GM12878 (cell line): ENCODE measurements at regions not wholly inside any gene's neighbourhood (a gene's known extent, or its start where the extent isn't known, plus 50 kb on each side); places are given as distances from the start of the nearest gene placed in this dataset.

Experiments used
- ATAC-seq: fragments of 200-7000 bp; cut with Tn5 transposase; 3 replicates; pipeline ENCODE4 v1.9.1; 2020; ENCODE audit warnings: mild to moderate bottlenecking, moderate library complexity
- BruUV-seq: library from RNA; stranded (reverse); fragments of 400-500 nt; replicated peaks from 2 replicates; lab custom pipeline; 2021; lab: Mats Ljungman, UMichigan
- CTCF ChIA-PET: fragments of 300-600 bp; sonication (Branson Sonifier 250); formaldehyde crosslinking; extraction: SDS; loops from one replicate; lab custom pipeline; 2021; ENCODE audit warnings: inconsistent platforms; lab: Yijun Ruan, JAX
- POLR2A ChIA-PET: fragments of 350-600 bp; formaldehyde crosslinking; extraction: SDS; loops from one replicate; lab custom pipeline; 2021; ENCODE audit warnings: inconsistent platforms; lab: Charles Lee
- RAD21 ChIA-PET: fragments of 300-600 bp; sonication (Branson Sonifier 250); formaldehyde crosslinking; loops from one replicate; lab custom pipeline; 2023; ENCODE audit warnings: antibody characterized with exemption; ENCODE audit not compliant: unreplicated experiment; lab: Charles Lee
- SMC1A ChIA-PET: fragments of 300-600 bp; sonication (Branson Sonifier 250); formaldehyde crosslinking; loops from one replicate; lab custom pipeline; 2023; ENCODE audit not compliant: unreplicated experiment, uncharacterized antibody; lab: Charles Lee
- DNase-seq: peaks from one replicate; pipeline ENCODE4 v3.0.0-alpha.2; 2011; ENCODE audit warnings: low read depth, low spot score
- FAIRE-seq: peaks from 3 replicates; lab custom pipeline; 2011; peaks lifted over from hg19 to GRCh38; lab: Jason Lieb, UNC
- H2AFZ ChIP-seq: 2 replicates; pipeline ENCODE4 v1.6.0; 2011; ENCODE audit warnings: low read depth, low read length, control low read depth; ENCODE audit not compliant: control insufficient read depth
- H3K27ac ChIP-seq: 2 replicates; pipeline ENCODE4 v1.5.1; 2011; ENCODE audit warnings: control low read depth; ENCODE audit not compliant: control insufficient read depth, insufficient read depth
- H3K27me3 ChIP-seq, 2 experiments: replicated peaks in 1 of 2; 2 replicates each; pipeline versions ENCODE4 v1.6.0 to v1.6.1; 2011; ENCODE audit warnings: low read length in 1 of 2; ENCODE audit not compliant: control insufficient read depth in 2 of 2, insufficient read depth in 2 of 2
- H3K36me3 ChIP-seq, 2 experiments: 2 replicates each; pipeline ENCODE4 v1.5.1; 2011; ENCODE audit warnings: low read length in 1 of 2; ENCODE audit not compliant: control insufficient read depth in 2 of 2, insufficient read depth in 2 of 2
- H3K4me1 ChIP-seq: 2 replicates; pipeline ENCODE4 v1.6.1; 2011; ENCODE audit warnings: mild to moderate bottlenecking, low read length, moderate library complexity, mixed read lengths; ENCODE audit not compliant: control insufficient read depth, insufficient read depth
- H3K4me2 ChIP-seq: 2 replicates; pipeline ENCODE4 v1.6.0; 2011; ENCODE audit warnings: control low read depth; ENCODE audit not compliant: control insufficient read depth, insufficient read depth
- H3K4me3 ChIP-seq: fragments of 200-600 bp; sonication (generic); 2 replicates; pipeline ENCODE4 v1.5.1; 2016
- H3K79me2 ChIP-seq: 2 replicates; pipeline ENCODE4 v1.6.0; 2011; ENCODE audit warnings: low read length; ENCODE audit not compliant: control insufficient read depth, insufficient read depth
- H3K9ac ChIP-seq: 2 replicates; pipeline ENCODE4 v1.8.0; 2011; ENCODE audit warnings: low read length, control low read depth, mixed read lengths; ENCODE audit not compliant: control insufficient read depth, insufficient read depth
- H3K9me3 ChIP-seq: replicated peaks from 3 replicates; pipeline ENCODE4 v1.5.1; 2011; ENCODE audit warnings: mild to moderate bottlenecking, low read length; ENCODE audit not compliant: control insufficient read depth, insufficient read depth
- H4K20me1 ChIP-seq: 2 replicates; pipeline ENCODE4 v1.6.0; 2011; ENCODE audit not compliant: control insufficient read depth, insufficient read depth
- CTCF ChIP-seq, 3 experiments: IDR thresholded peaks in 2 of 3; conservative IDR thresholded peaks in 1 of 3; 2 replicates each; pipeline ENCODE4 v1.5.1; 2011; ENCODE audit warnings: low read depth in 3 of 3, low read length in 3 of 3, mild to moderate bottlenecking in 3 of 3, control low read depth in 2 of 3, moderate library complexity in 2 of 3, inconsistent platforms in 1 of 3, mixed read lengths in 1 of 3; ENCODE audit not compliant: control insufficient read depth in 2 of 3, insufficient read depth in 1 of 3; ENCODE audit errors: extremely low read depth in 1 of 3
- TAF1 ChIP-seq: IDR thresholded peaks from 2 replicates; pipeline ENCODE4 v1.6.1; 2011; ENCODE audit warnings: mild to moderate bottlenecking, low read depth, low read length, borderline replicate concordance
- WGBS: methylation state at CpG from one replicate; pipeline ENCODE4 v1.1.6; 2016; ENCODE audit warnings: low lambda C conversion rate; ENCODE audit not compliant: insufficient replicate concordance, insufficient coverage; ENCODE audit errors: missing lambda C conversion rate; 5-methylcytosine and 5-hydroxymethylcytosine counted together
- in situ Hi-C: fragments of 300-500 bp; cut with MboI; formaldehyde crosslinking; loops from 9 replicates; pipeline ENCODE4 v1.14.3; 2018; ENCODE audit warnings: mixed read lengths
- intact Hi-C: fragments of 100-400 bp; cut with micrococcal nuclease; formaldehyde crosslinking; loops from one replicate; pipeline ENCODE4 v1.14.2; 2022; ENCODE audit not compliant: unreplicated experiment

- ATAC-seq, result no peak
- no peaks in the 10 kb centered on the region; the same call in 2 of the 3 replicates for H3K9me3 ChIP-seq
- H2AFZ ChIP-seq, result no peak overlapping the region
- 29% methylated on average over 6 of the region's 6 CpGs for WGBS
- H3K79me2 ChIP-seq, result no peaks in the 10 kb centered on the region
- ChIA-PET CTCF (no interaction called here), SMC1A (interaction anchor here (1.5 kb wide), 1 partner anchor 19 kb away, joined by 4 read pairs; no protein-coding TSS in a partner anchor), POLR2A (no interaction called here), RAD21 (no interaction called here)
- no peak for TF ChIP-seq CTCF (IDR thresholded peaks at IDR 0.05 in 2 of 3, conservative IDR thresholded peaks at IDR 0.05 in 1 of 3; ENCODE audit: control insufficient read depth in 2 of 3, extremely low read depth in 1 of 3, insufficient read depth in 1 of 3, low read depth in 3 of 3, low read length in 3 of 3)
- H4K20me1 ChIP-seq, result no peaks in the 10 kb centered on the region
- DNase-seq, result no peak
- H3K36me3 ChIP-seq, result no peaks in the 10 kb centered on the region
- BruUV-seq, result no TSS peak
- H3K27me3 ChIP-seq, result no peaks in the 10 kb centered on the region
- no peak overlapping the region for H3K9ac ChIP-seq
- no peak overlapping the region for H3K4me3 ChIP-seq
- intact Hi-C loops, result no loop called here
- in situ Hi-C loops, result no loop called here
- H3K27ac ChIP-seq, result no peak overlapping the region
- no peaks in the 10 kb centered on the region for H3K4me1 ChIP-seq
- no peak overlapping the region for H3K4me2 ChIP-seq
- no peak for FAIRE-seq
Observed at GRCh38 chr15:29331669-29332068, 62.0 kb upstream of the NSMCE3 start.

- FAIRE-seq (no peak), DNase-seq (no peak), ATAC-seq (no peak)
- Histone ChIP-seq H3K4me3 (no peak overlapping the region), H3K9me3 (no peaks in the 10 kb centered on the region; the same call in 2 of the 3 replicates), H3K36me3 (no peaks in the 10 kb centered on the region), H3K27me3 (no peaks in the 10 kb centered on the region), H2AFZ (no peak overlapping the region), H3K79me2 (no peaks in the 10 kb centered on the region), H3K27ac (no peak overlapping the region), H3K9ac (no peak overlapping the region), H4K20me1 (no peaks in the 10 kb centered on the region), H3K4me2 (no peak overlapping the region), H3K4me1 (no peaks in the 10 kb centered on the region)
- SMC1A ChIA-PET, result no interaction called here
- RAD21 ChIA-PET, result no interaction called here
- intact Hi-C loops (no loop called here), in situ Hi-C loops (no loop called here)
- no peak for TF ChIP-seq TAF1
- CTCF ChIA-PET, result no interaction called here
- WGBS, result 82% methylated on average over 10 of the region's 10 CpGs
- no TSS peak for BruUV-seq
- POLR2A ChIA-PET, result no interaction called here
Observed at GRCh38 chr15:29331071-29331470, 61.4 kb upstream of the NSMCE3 start.
